NCI-H1105 treated with DMSO at 0.1 percent for 48 hours (cell line): ENCODE measurements at regions not wholly inside any gene's neighbourhood (a gene's known extent, or its start where the extent isn't known, plus 50 kb on each side); places are given as distances from the start of the nearest gene placed in this dataset.
A peak's percentile ranks its signal among the peaks of the same experiment; 100 is the strongest.

Experiments used
- DNase-seq: peaks from one replicate; lab custom pipeline; 2025; lab: John Stamatoyannopoulos, UW

- no peak for DNase-seq
These were observed 63.8 kb upstream of the IL1R1 start for GRCh38 chr2:102078773-102079172.

GRCh38 chr2:102080451-102081242 is 61.9 kb upstream of the IL1R1 start:
- no peak for DNase-seq

GRCh38 chr2:102081243-102081522 is 61.4 kb upstream of the IL1R1 start:
- DNase-seq = no peak

- no peak for DNase-seq
These were observed 60.9 kb upstream of the IL1R1 start for GRCh38 chr2:102081606-102082005.

GRCh38 chr2:102082571-102083392 is 59.8 kb upstream of the IL1R1 start:
- peak; percentile 1 for DNase-seq

- no peak for DNase-seq
These were observed 59.2 kb upstream of the IL1R1 start for GRCh38 chr2:102083393-102083703.

- no peak for DNase-seq
These were observed 57.9 kb upstream of the IL1R1 start for GRCh38 chr2:102084651-102085050.

- DNase-seq = no peak
These were observed 57.3 kb upstream of the IL1R1 start for GRCh38 chr2:102085238-102085637.

- DNase-seq = no peak
These were observed 56.2 kb upstream of the IL1R1 start for GRCh38 chr2:102086150-102086872.

- DNase-seq = no peak
These were observed 51.4 kb upstream of the IL1R1 start for GRCh38 chr2:102091121-102091520.

GRCh38 chr2:102091908-102092307 is 50.6 kb upstream of the IL1R1 start:
- no peak for DNase-seq

- no peak for DNase-seq
These were observed 50.0 kb upstream of the IL1R1 start for GRCh38 chr2:102092535-102092934.
